Spleen (tissue), 7 donors: ENCODE measurements at regions not wholly inside any gene's neighbourhood (a gene's known extent, or its start where the extent isn't known, plus 50 kb on each side); places are given as distances from the start of the nearest gene placed in this dataset.

ENCODE experiments used
- POLR2AphosphoS5 ChIP-seq, 3 donors: sonication (generic); formaldehyde crosslinking; IDR thresholded peaks; one replicate each; pipeline ENCODE4 v1.5.1; 2017; ENCODE audit warnings: antibody characterized with exemption in 3 of 3
- TF ChIP-seq, protein P1 (sequence below), 11 experiments: fragments of 200-600 bp in 7 of 11; fragments of 450-650 bp in 4 of 11; sonication (generic) in 4 of 11; IDR thresholded peaks in 8 of 11; conservative IDR thresholded peaks in 3 of 11; 1 replicate in 7 of 11; 2 replicates in 4 of 11; pipeline versions ENCODE4 v1.4.0 to v1.8.0; 2016 to 2021; ENCODE audit warnings: antibody characterized with exemption in 11 of 11, inconsistent platforms in 4 of 11, mild to moderate bottlenecking in 1 of 11
- donor health status: DM: no; HTN: no; CAD: no; lungs with moderate emphysema.
- donor health status: DM: no; HTN: no; CAD: no.
- donor health status: DM: no; HTN: no; CAD: no.

DNA sequence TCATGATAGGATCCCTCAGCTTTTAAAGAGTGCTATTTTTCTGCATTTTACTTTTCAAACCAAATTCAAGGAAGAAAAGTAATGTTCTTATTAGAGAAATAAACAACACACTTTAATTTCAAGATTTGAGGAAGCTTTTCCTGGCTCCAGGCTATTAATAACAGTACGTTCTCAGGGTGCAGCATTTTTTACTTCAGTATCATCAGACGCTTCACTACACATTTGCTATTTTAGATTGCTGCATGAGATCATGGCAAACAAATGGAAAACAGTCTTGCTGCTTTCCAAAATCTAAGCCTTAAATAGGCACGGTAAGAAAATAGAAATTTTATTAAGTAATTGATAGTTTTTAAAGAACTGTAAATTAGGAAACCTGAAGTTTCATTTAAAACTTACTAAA lies 253.6 kb upstream of the EXOC2 start:
- TF ChIP-seq, protein P1, sequence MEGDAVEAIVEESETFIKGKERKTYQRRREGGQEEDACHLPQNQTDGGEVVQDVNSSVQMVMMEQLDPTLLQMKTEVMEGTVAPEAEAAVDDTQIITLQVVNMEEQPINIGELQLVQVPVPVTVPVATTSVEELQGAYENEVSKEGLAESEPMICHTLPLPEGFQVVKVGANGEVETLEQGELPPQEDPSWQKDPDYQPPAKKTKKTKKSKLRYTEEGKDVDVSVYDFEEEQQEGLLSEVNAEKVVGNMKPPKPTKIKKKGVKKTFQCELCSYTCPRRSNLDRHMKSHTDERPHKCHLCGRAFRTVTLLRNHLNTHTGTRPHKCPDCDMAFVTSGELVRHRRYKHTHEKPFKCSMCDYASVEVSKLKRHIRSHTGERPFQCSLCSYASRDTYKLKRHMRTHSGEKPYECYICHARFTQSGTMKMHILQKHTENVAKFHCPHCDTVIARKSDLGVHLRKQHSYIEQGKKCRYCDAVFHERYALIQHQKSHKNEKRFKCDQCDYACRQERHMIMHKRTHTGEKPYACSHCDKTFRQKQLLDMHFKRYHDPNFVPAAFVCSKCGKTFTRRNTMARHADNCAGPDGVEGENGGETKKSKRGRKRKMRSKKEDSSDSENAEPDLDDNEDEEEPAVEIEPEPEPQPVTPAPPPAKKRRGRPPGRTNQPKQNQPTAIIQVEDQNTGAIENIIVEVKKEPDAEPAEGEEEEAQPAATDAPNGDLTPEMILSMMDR (IDR thresholded peaks at IDR 0.05 in 8 of 11, conservative IDR thresholded peaks at IDR 0.05 in 3 of 11), result no peak
- TF ChIP-seq POLR2AphosphoS5 (IDR thresholded peaks at IDR 0.05), result no peak
